Lower lobe of right lung (tissue), 2 donors: ENCODE measurements at regions not wholly inside any gene's neighbourhood (a gene's known extent, or its start where the extent isn't known, plus 50 kb on each side); places are given as distances from the start of the nearest gene placed in this dataset.

Experiments
- ATAC-seq, 2 donors: fragments of 200-7000 bp; cut with Tn5 transposase; one replicate each; pipeline ENCODE4 v1.9.1; 2020 to 2022; ENCODE audit warnings: mild to moderate bottlenecking in 2 of 2, moderate library complexity in 2 of 2
- DNase-seq: peaks from one replicate; pipeline ENCODE4 v3.0.0-alpha.2; 2020
- H3K27ac ChIP-seq: fragments of 200-600 bp; one replicate; pipeline ENCODE4 v1.8.0; 2022
- H3K27me3 ChIP-seq: fragments of 200-600 bp; one replicate; pipeline ENCODE4 v1.8.0; 2022; ENCODE audit warnings: low read depth
- H3K36me3 ChIP-seq: fragments of 200-600 bp; one replicate; pipeline ENCODE4 v1.8.0; 2022; ENCODE audit warnings: mild to moderate bottlenecking
- H3K4me1 ChIP-seq: fragments of 200-600 bp; one replicate; pipeline ENCODE4 v1.8.0; 2022
- H3K4me3 ChIP-seq: fragments of 200-600 bp; one replicate; pipeline ENCODE4 v1.8.0; 2022; ENCODE audit warnings: mild to moderate bottlenecking
- H3K9me3 ChIP-seq: fragments of 200-600 bp; one replicate; pipeline ENCODE4 v1.8.0; 2022
- intact Hi-C: fragments of 100-400 bp; cut with DNase I; formaldehyde crosslinking; loops from one replicate; pipeline ENCODE4 v1.11.0; 2022
- TF ChIP-seq, protein P1 (sequence below): fragments of 200-600 bp; IDR thresholded peaks from one replicate; pipeline ENCODE4 v1.8.0; 2022; ENCODE audit warnings: antibody characterized with exemption, mild to moderate bottlenecking
- donor health status: DM: no; HTN: yes; CAD: no; lungs with severe emphysema.

GRCh38 chr2:146305164-146305563, 1539.7 kb upstream of the ACVR2A start:
- no peak for DNase-seq
- intact Hi-C loops: no loop called here
- TF ChIP-seq, protein P1, sequence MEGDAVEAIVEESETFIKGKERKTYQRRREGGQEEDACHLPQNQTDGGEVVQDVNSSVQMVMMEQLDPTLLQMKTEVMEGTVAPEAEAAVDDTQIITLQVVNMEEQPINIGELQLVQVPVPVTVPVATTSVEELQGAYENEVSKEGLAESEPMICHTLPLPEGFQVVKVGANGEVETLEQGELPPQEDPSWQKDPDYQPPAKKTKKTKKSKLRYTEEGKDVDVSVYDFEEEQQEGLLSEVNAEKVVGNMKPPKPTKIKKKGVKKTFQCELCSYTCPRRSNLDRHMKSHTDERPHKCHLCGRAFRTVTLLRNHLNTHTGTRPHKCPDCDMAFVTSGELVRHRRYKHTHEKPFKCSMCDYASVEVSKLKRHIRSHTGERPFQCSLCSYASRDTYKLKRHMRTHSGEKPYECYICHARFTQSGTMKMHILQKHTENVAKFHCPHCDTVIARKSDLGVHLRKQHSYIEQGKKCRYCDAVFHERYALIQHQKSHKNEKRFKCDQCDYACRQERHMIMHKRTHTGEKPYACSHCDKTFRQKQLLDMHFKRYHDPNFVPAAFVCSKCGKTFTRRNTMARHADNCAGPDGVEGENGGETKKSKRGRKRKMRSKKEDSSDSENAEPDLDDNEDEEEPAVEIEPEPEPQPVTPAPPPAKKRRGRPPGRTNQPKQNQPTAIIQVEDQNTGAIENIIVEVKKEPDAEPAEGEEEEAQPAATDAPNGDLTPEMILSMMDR: no peak

DNA sequence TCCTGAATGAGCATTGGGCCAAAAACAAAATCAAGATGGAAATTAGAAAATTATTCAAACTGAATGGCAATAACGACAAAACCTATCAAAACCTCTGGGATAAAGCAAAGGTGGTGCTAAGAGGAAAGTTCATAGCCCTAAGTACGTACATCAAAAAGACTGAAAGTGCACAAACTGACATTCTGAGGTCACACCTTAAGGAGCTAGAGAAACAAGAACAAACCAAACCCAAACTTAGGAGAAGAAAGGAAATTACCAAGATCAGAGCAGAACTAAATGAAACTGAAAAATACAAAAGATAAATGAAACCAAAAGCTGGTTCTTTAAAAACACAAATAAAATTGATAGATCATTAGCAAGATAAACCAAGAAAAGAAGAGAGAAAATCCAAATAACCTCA, 1543.5 kb upstream of the ACVR2A start:
- no peak overlapping the region for H3K27ac ChIP-seq
- H3K4me1 ChIP-seq: no peaks in the 10 kb centered on the region
- no peaks in the 10 kb centered on the region for H3K36me3 ChIP-seq
- no peaks in the 10 kb centered on the region for H3K9me3 ChIP-seq
- no peak overlapping the region for H3K4me3 ChIP-seq
- TF ChIP-seq, protein P1: no peak
- no peaks in the 10 kb centered on the region for H3K27me3 ChIP-seq
- intact Hi-C loops: no loop called here
- ATAC-seq (no peak), DNase-seq (no peak)

More at GRCh38 chr2:146305164-146305563, 1539.7 kb upstream of the ACVR2A start:
- Histone ChIP-seq H3K27me3 (no peaks in the 10 kb centered on the region), H3K4me1 (no peaks in the 10 kb centered on the region), H3K36me3 (no peaks in the 10 kb centered on the region), H3K27ac (no peak overlapping the region), H3K9me3 (no peaks in the 10 kb centered on the region), H3K4me3 (no peak overlapping the region)
- no peak for ATAC-seq

DNA sequence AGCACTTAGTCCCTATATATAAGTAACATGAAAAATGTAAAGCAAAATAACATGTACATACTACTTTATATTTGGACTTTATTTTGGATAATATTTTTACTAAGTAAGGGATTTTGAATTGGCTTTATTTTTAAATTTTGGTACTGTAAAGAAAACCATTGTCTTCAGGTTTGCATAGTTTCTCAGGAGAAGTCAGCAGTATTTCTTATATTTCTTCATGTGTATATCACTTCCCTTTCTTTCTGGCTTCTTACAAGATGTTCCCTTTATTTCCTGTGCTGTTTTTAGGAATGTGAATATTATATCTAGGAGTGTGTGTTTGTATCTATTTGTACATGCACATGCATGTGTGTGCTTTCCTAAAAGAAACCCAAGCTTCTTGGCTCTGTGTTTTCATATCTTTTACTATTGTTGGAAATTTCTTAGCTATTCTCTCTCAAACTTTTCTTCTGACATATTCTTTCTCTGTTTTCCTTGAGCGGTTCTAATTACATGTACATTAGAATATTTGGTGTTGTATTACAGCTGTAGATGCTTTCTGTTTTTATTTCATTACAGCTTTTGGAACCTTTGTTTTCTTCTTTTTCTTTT, 1549.7 kb upstream of the ACVR2A start:
- Histone ChIP-seq H3K4me3 (no peak overlapping the region), H3K36me3 (no peaks in the 10 kb centered on the region), H3K9me3 (peaks cover 11% of the 10 kb centered on the region), H3K4me1 (no peaks in the 10 kb centered on the region), H3K27ac (no peak overlapping the region), H3K27me3 (no peaks in the 10 kb centered on the region)
- ATAC-seq (no peak), DNase-seq (no peak)
- TF ChIP-seq, protein P1: no peak
- intact Hi-C loops: no loop called here

DNA sequence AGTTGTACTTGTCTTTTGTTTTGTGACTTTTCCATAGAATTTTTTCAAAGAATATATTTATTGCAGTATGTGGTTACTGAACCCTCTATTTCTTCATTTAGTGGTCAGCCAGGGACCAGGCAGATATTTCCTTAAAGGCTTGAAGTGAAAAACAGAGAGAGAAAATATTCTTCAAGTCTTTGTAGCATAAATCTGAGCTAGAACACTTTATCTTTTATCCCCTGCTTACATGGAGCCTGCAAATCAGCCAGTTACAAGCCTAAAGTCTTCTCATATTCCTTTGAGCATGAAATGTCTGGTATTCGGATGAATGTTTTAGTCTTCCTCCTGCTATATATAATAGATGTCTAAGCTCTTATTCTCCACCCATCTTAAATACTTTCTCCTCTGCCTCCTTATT, 1557.5 kb upstream of the ACVR2A start:
- Histone ChIP-seq H3K4me1 (no peaks in the 10 kb centered on the region), H3K27me3 (no peaks in the 10 kb centered on the region), H3K36me3 (no peaks in the 10 kb centered on the region), H3K27ac (no peak overlapping the region), H3K9me3 (peaks cover 5% of the 10 kb centered on the region), H3K4me3 (no peak overlapping the region)
- ATAC-seq: no peak
- TF ChIP-seq, protein P1: no peak
- no peak for DNase-seq
- intact Hi-C loops: no loop called here

DNA sequence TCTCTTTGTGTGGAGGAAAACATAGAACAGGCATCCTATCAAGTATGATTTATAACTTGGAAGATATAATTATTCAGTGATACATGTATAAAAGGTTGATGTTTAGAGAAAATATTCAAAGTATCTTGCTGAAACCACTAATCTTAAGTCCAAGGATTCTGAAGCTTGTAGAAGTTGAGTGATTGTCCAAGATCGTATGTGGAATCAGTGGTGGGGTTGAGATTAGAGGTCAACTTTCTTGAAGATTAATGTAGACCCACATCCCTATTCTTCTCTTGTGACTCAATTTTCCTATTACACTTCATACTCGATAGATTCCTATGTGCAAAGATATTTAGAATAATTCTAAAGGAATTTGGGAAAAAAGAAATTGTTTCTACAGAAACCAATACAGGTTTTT, 1565.9 kb upstream of the ACVR2A start:
- Histone ChIP-seq H3K9me3 (no peaks in the 10 kb centered on the region), H3K27me3 (no peaks in the 10 kb centered on the region), H3K4me3 (no peak overlapping the region), H3K4me1 (no peaks in the 10 kb centered on the region), H3K36me3 (no peaks in the 10 kb centered on the region), H3K27ac (no peak overlapping the region)
- intact Hi-C loops: no loop called here
- TF ChIP-seq, protein P1: no peak
- ATAC-seq (no peak), DNase-seq (no peak)
